GM23338 (cell line): ENCODE measurements at regions not wholly inside any gene's neighbourhood (a gene's known extent, or its start where the extent isn't known, plus 50 kb on each side); places are given as distances from the start of the nearest gene placed in this dataset.
A peak's percentile ranks its signal among the peaks of the same experiment; 100 is the strongest.

Experiments used
- ATAC-seq: fragments of 200-7000 bp; cut with Tn5 transposase; 3 replicates; pipeline ENCODE4 v1.9.1; 2020
- DNase-seq: peaks from one replicate; pipeline ENCODE4 v3.0.0-alpha.2; 2015; ENCODE audit warnings: low spot score
- H2AFZ ChIP-seq: fragments of 200-600 bp; sonication (generic); 2 replicates; pipeline ENCODE4 v1.8.0; 2016; ENCODE audit warnings: antibody characterized with exemption, mild to moderate bottlenecking, moderate library complexity
- H3F3A ChIP-seq: fragments of 200-600 bp; sonication (generic); replicated peaks from 2 replicates; pipeline ENCODE4 v1.8.0; 2017; ENCODE audit warnings: antibody characterized with exemption, mixed run types, low read depth
- H3K27ac ChIP-seq: fragments of 200-600 bp; sonication (generic); 2 replicates; pipeline ENCODE4 v1.6.1; 2016; ENCODE audit warnings: low read depth
- H3K27me3 ChIP-seq: fragments of 200-600 bp; sonication (generic); 2 replicates; pipeline ENCODE4 v1.8.0; 2016; ENCODE audit warnings: mild to moderate bottlenecking, mixed run types, moderate library complexity; ENCODE audit not compliant: insufficient read depth
- H3K36me3 ChIP-seq: fragments of 200-600 bp; sonication (generic); 2 replicates; pipeline ENCODE4 v1.8.0; 2016; ENCODE audit warnings: mild to moderate bottlenecking; ENCODE audit not compliant: insufficient read depth
- H3K4me1 ChIP-seq: fragments of 200-600 bp; sonication (generic); 2 replicates; pipeline ENCODE4 v1.8.0; 2016; ENCODE audit warnings: mild to moderate bottlenecking, moderate library complexity; ENCODE audit not compliant: insufficient read depth
- H3K4me2 ChIP-seq: fragments of 200-600 bp; sonication (generic); 2 replicates; pipeline ENCODE4 v1.7.1; 2017; ENCODE audit warnings: mixed run types
- H3K4me3 ChIP-seq: fragments of 200-600 bp; sonication (generic); 2 replicates; pipeline ENCODE4 v1.6.1; 2016; ENCODE audit warnings: mixed run types
- H3K79me2 ChIP-seq: fragments of 200-600 bp; sonication (generic); replicated peaks from 2 replicates; pipeline ENCODE4 v1.8.0; 2017; ENCODE audit warnings: mild to moderate bottlenecking; ENCODE audit not compliant: insufficient read depth
- H3K9me2 ChIP-seq: fragments of 200-600 bp; sonication (generic); 2 replicates; pipeline ENCODE4 v1.8.0; 2017; ENCODE audit not compliant: insufficient read depth
- H4K20me1 ChIP-seq: fragments of 200-600 bp; sonication (generic); replicated peaks from 2 replicates; pipeline ENCODE4 v1.8.0; 2017; ENCODE audit warnings: mild to moderate bottlenecking; ENCODE audit not compliant: insufficient read depth
- H3K27ac Mint-ChIP-seq: 2 replicates; pipeline ENCODE4 v1.8.0; 2020; ENCODE audit warnings: inconsistent platforms, mild to moderate bottlenecking, moderate library complexity, mixed read lengths
- H3K27me3 Mint-ChIP-seq: 3 replicates; pipeline ENCODE4 v1.8.0; 2022; ENCODE audit warnings: low read depth, mild to moderate bottlenecking, moderate library complexity, mixed read lengths, inconsistent platforms; ENCODE audit not compliant: insufficient read depth, poor library complexity
- H3K36me3 Mint-ChIP-seq: 3 replicates; pipeline ENCODE4 v1.8.0; 2021; ENCODE audit warnings: low read depth, mild to moderate bottlenecking, inconsistent platforms, moderate library complexity, mixed read lengths
- H3K4me1 Mint-ChIP-seq: 3 replicates; pipeline ENCODE4 v1.8.0; 2020; ENCODE audit warnings: mild to moderate bottlenecking, inconsistent platforms, mixed read lengths
- H3K4me3 Mint-ChIP-seq: 3 replicates; pipeline ENCODE4 v1.8.0; 2021; ENCODE audit warnings: moderate library complexity, mild to moderate bottlenecking, inconsistent platforms, mixed read lengths
- H3K9me3 Mint-ChIP-seq: 3 replicates; pipeline ENCODE4 v1.8.0; 2020; ENCODE audit warnings: moderate library complexity, mild to moderate bottlenecking, inconsistent platforms, mixed read lengths
- CREB1 ChIP-seq: fragments of 250-450 bp; sonication (Bioruptor Pico); IDR thresholded peaks from 2 replicates; pipeline ENCODE4 v1.5.0; 2020; ENCODE audit warnings: low read depth, mild to moderate bottlenecking, moderate library complexity
- CTCF ChIP-seq, 2 experiments: fragments of 200-600 bp in 1 of 2; sonication (generic) in 1 of 2; conservative IDR thresholded peaks; 2 replicates each; pipeline versions ENCODE4 v1.5.1 to v1.6.1; 2016 to 2017; ENCODE audit warnings: antibody characterized with exemption in 2 of 2, low read depth in 2 of 2, mild to moderate bottlenecking in 2 of 2, moderate library complexity in 1 of 2
- EZH2phosphoT487 ChIP-seq: fragments of 200-600 bp; sonication (generic); IDR thresholded peaks from one replicate; pipeline ENCODE4 v1.8.1; 2018; ENCODE audit warnings: antibody characterized with exemption; ENCODE audit not compliant: unreplicated experiment
- NANOG ChIP-seq: IDR thresholded peaks from 2 replicates; pipeline ENCODE4 v1.6.1; 2016; ENCODE audit warnings: antibody characterized with exemption, borderline replicate concordance
- POLR2AphosphoS5 ChIP-seq: IDR thresholded peaks from 2 replicates; pipeline ENCODE4 v1.6.1; 2016; ENCODE audit warnings: antibody characterized with exemption, low read depth
- REST ChIP-seq: IDR thresholded peaks from one replicate; pipeline ENCODE4 v1.6.1; 2018; ENCODE audit warnings: antibody characterized with exemption; ENCODE audit not compliant: unreplicated experiment
- STAT1 ChIP-seq: IDR thresholded peaks from one replicate; pipeline ENCODE4 v1.6.1; 2016; ENCODE audit warnings: antibody characterized with exemption; ENCODE audit not compliant: unreplicated experiment
- ZNF114 ChIP-seq: fragments of 250-450 bp; sonication (Bioruptor Pico); IDR thresholded peaks from 2 replicates; pipeline ENCODE4 v1.5.0; 2020; ENCODE audit warnings: mild to moderate bottlenecking, moderate library complexity
- TF ChIP-seq, protein P1 (sequence below): IDR thresholded peaks from 2 replicates; pipeline ENCODE4 v1.6.1; 2016; ENCODE audit warnings: antibody characterized with exemption

DNA sequence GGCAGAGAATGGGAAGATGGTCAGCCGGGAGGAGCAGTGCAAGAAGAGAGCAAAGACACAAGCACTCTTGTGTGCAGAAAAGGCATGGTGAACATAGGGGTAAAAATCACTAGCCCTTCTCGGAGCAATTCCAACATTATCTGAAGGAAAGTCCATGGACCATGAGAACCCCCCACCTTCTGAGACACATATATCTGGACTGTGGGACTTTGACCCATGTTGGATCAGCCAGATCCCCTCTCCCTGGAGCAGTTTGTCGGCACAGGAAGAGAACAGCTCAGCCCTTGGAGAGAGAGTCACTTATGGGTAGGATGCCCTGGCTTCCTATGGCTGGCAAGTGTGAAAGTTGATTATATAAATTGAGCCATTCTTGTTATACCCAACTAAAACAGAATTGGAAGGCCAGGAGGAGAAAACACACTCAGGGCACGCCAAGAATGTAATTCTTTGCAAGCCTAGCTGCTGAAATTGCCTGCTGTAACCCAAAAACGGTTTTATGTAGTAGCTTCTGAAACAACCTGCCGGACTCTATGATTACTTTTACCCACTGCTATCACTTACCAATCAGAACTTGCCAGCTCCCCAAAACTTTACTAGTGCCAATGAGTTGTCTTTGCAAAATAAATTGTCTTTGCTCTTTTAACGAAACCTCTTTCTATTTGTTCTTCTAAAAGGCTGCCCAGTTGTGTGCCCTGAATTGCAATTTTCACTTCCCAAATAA, 62.8 kb upstream of the ZNF599 start:
- Mint-ChIP-seq H3K27ac (no peak overlapping the region), H3K9me3 (no peaks in the 10 kb centered on the region; the same call in 1 of the 3 replicates), H3K4me1 (peaks cover 6% of the 10 kb centered on the region), H3K27me3 (peaks cover 15% of the 10 kb centered on the region), H3K36me3 (no peaks in the 10 kb centered on the region), H3K4me3 (no peak overlapping the region)
- Histone ChIP-seq H2AFZ (no peak overlapping the region), H3K9me2 (no peaks in the 10 kb centered on the region), H3K4me3 (no peak overlapping the region), H3K36me3 (no peaks in the 10 kb centered on the region), H3K27ac (no peak overlapping the region), H3K4me1 (peaks cover 6% of the 10 kb centered on the region; the same call in 1 of the 2 replicates), H3K4me2 (no peak overlapping the region), H3F3A (no peaks in the 10 kb centered on the region), H4K20me1 (no peaks in the 10 kb centered on the region), H3K79me2 (no peaks in the 10 kb centered on the region), H3K27me3 (peaks cover 25% of the 10 kb centered on the region)
- no peak for DNase-seq
- TF ChIP-seq CTCF (conservative IDR thresholded peaks at IDR 0.05; ENCODE audit: low read depth in 2 of 2) (no peak), ZNF114 (CRISPR knock-in tag) (no peak), EZH2phosphoT487 (no peak), NANOG (no peak)
- ATAC-seq, result no peak

- Mint-ChIP-seq H3K36me3 (no peaks in the 10 kb centered on the region), H3K9me3 (no peaks in the 10 kb centered on the region; the same call in 1 of the 3 replicates), H3K4me1 (peaks cover 6% of the 10 kb centered on the region), H3K27ac (no peak overlapping the region), H3K4me3 (no peak overlapping the region), H3K27me3 (peaks cover 13% of the 10 kb centered on the region)
- TF ChIP-seq, protein P1, sequence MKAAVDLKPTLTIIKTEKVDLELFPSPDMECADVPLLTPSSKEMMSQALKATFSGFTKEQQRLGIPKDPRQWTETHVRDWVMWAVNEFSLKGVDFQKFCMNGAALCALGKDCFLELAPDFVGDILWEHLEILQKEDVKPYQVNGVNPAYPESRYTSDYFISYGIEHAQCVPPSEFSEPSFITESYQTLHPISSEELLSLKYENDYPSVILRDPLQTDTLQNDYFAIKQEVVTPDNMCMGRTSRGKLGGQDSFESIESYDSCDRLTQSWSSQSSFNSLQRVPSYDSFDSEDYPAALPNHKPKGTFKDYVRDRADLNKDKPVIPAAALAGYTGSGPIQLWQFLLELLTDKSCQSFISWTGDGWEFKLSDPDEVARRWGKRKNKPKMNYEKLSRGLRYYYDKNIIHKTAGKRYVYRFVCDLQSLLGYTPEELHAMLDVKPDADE, result no peak
- Histone ChIP-seq H4K20me1 (no peaks in the 10 kb centered on the region), H2AFZ (no peak overlapping the region), H3K36me3 (no peaks in the 10 kb centered on the region), H3K4me2 (no peak overlapping the region), H3F3A (no peaks in the 10 kb centered on the region), H3K27me3 (peaks cover 17% of the 10 kb centered on the region), H3K27ac (no peak overlapping the region), H3K79me2 (no peaks in the 10 kb centered on the region), H3K9me2 (no peaks in the 10 kb centered on the region), H3K4me3 (no peak overlapping the region), H3K4me1 (peaks cover 6% of the 10 kb centered on the region; the same call in 1 of the 2 replicates)
- DNase-seq (no peak), ATAC-seq (no peak)
Observed at GRCh38 chr19:34834472-34835061, 61.6 kb upstream of the ZNF599 start.

DNA sequence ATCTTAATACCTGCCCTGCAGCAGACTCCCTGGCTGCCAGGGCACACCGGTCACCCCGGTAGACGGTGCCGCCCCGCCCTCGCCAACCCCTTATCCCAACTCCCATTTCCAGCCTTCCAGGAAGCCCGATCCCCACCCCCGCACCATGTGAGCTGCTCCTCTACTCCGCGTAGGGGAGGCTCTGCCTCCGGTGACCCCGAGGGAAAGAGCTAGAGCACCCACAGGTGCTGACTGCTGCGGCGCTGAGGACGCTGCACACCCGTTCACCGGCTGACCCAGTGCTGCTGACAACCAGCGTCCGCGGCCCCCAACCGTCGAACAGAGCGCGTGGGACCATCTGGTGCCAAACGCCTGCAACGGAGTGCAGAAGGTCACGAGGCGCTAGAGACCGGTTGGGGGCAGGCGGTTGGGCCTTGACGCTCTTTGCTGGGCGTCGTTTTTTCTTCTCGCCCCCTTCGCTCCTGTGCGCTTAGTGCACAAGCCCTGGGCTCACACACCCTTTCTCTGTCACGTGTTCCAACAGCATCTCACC, 59.6 kb upstream of the ZNF599 start:
- DNase-seq (no peak), ATAC-seq (peak; percentile 25; the same call in 2 of the 3 replicates)
- Histone ChIP-seq H3K4me3 (no peak overlapping the region), H3K4me1 (no peaks in the 10 kb centered on the region), H3K27me3 (no peaks in the 10 kb centered on the region), H3K27ac (no peak overlapping the region), H4K20me1 (no peaks in the 10 kb centered on the region), H3K4me2 (no peak overlapping the region), H3K9me2 (no peaks in the 10 kb centered on the region), H3K36me3 (no peaks in the 10 kb centered on the region), H3K79me2 (no peaks in the 10 kb centered on the region), H2AFZ (peak overlapping the region; percentile 59; the same call in 1 of the 2 replicates), H3F3A (no peaks in the 10 kb centered on the region)
- H3K36me3 Mint-ChIP-seq, result no peaks in the 10 kb centered on the region
- no peak overlapping the region for H3K4me3 Mint-ChIP-seq
- H3K4me1 Mint-ChIP-seq, result no peaks in the 10 kb centered on the region
- no peaks in the 10 kb centered on the region; the same call in 1 of the 3 replicates for H3K9me3 Mint-ChIP-seq
- no peak overlapping the region for H3K27ac Mint-ChIP-seq
- no peak for TF ChIP-seq STAT1
- TF ChIP-seq POLR2AphosphoS5, result no peak
- TF ChIP-seq REST, result no peak
- no peak for TF ChIP-seq CREB1 (CRISPR knock-in tag)
- TF ChIP-seq, protein P1, result no peak
- peaks cover 3% of the 10 kb centered on the region for H3K27me3 Mint-ChIP-seq
